ENCODE measurements at regions not wholly inside any gene's neighbourhood (a gene's known extent, or its start where the extent isn't known, plus 50 kb on each side); places are given as distances from the start of the nearest gene placed in this dataset.
"Not testable (repeated sequence)": the region's sequence is repeated elsewhere in the genome, so short reads cannot be mapped to it uniquely, and the experiment has no call there.

GRCh38 chr6:66068033-66068432 is 361.0 kb upstream of the EYS start:
- no peak for DNase-seq

DNA sequence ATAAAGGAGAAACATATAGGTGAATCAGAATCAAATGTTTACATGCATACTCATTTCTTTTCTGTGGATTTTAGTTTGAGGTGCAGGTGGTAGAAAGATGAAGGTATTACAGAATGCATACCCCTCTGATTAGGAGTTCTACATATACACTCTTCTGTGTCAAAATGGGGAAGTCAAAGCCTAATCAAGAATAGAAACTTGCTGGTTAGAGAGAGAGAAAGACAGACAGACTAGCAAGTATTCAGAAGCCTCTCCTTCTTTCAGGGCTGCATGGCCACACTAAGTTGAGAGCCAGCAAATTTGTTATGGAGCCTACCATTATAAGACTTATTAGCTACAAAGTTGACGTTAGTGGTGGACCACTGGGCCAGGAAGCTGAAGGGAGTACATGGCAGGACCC is 358.3 kb upstream of the EYS start:
- no peak for DNase-seq

DNA sequence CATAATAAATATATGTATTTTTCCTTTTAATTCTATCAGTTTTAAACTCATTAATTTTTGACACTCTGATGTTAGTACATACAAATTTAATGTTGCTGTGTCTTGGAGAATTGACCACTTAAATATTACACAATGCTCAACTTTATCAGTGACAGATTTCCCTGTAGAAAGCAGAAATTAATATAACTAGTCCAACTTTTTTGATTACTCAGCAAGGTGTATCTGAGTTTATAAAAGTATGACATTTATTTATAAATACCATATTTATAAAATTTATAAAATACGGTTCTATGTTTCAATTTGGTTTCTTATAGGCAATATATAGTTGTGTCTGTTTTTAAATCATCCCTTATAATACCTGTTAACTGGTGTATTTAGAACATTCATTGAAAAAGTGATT is 350.0 kb upstream of the EYS start:
- no peak for DNase-seq

GRCh38 chr6:66054967-66055366 is 347.9 kb upstream of the EYS start:
- DNase-seq: no peak

DNA sequence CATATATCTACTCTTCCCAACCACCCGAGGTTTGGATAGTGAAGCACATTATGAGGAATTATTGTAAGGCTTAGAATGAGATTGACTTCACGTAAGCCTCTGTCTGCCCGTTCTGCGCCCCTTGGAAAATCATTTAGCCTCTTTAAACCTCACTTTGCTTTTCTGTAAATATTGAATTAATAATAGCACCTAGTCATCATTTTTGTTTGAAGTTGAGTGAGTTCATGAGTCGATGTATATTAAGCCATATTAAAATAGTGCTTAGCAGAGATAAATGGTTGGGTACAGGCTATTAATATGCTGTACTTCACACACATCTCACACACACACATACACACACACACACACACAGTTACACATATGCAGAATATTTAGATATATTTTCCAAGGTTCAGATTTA is 344.8 kb upstream of the EYS start:
- no peak for DNase-seq

GRCh38 chr6:66048684-66049474 is 341.9 kb upstream of the EYS start:
- DNase-seq: no peak

DNA sequence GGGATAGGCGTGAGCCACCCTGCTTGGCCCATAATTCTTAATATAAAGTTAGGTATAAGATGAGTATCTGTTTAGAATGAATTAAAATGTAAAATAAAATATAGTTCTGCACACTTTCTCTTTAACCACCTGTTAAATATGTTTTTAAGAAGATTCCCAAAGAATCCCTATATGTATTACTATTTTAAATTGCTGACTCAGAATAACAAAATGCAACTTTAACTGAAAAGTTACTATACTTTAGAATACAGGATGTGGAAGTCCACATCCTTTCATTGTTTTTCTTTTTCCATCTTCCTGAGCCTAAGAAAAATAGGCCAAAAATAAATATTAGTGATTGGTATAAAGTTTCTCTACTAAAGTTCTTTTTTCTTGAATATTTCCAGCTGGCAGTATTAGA is 325.6 kb upstream of the EYS start:
- DNase-seq: no peak

DNA sequence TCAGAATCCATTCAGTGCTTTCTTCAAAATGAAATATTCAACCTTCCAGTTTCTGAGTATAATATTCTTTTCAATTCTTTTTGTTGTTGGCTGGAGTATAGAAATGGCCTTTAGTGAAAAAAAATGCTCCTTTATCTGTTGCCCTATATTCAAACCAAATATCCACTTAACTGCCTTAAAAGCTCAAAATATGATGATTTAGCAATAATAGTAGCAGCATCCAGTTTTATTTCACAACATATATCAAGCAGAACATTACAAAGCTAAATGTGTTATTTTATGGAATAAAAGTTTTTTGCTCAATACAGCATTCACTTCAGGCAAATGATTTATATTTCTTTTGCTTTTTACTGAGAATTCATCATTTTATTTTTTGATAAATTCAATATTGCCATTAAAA is 322.4 kb upstream of the EYS start:
- DNase-seq: no peak

DNA sequence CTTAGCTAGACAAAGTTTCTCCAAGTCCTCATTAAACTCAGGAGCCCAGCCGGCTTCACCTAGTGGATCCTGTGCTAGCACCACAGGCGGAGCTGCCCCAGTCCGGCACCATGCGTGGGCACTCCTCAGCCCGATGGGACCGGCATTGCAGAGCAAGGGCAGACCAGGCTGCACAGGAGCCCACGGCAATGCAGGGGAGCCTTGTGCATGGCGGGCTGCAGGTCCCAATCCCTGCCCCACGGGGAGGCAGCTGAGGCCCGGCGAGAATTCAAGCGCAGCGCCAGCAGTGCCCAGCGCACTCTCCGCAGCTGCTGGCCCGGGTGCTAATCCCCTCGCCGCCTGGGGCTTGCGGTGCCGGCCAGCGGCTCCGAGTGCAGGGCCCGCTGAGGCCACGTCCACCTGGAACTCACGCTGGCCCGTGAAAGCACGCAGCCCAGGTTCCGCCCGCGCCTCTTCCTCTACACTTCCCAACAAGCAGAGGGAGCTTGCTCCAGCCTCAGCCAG is 292.3 kb upstream of the EYS start:
- DNase-seq: no peak

DNA sequence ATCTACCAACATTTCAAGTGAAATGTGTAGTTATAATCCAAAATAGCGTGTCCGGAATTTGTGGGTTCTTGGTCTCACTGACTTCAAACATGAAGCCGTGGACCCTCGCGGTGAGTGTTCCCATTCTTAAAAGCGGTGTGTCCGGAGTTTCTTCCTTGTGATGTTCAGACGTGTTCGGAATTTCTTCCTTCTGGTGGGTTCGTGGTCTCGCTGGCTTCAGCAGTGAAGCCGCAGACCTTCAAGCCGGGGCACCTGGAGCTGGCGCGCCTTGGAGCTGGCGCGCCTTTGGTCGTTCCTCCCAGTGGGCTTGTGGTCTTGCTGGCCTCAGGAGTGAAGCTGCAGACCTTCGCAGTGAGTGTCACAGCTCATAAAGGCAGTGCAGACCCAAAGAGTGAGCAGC is 291.5 kb upstream of the EYS start:
- no peak for DNase-seq

GRCh38 chr6:65997539-65997938 is 290.5 kb upstream of the EYS start:
- no peak for DNase-seq

- DNase-seq: no peak
Observed at GRCh38 chr6:65996096-65996495, 289.1 kb upstream of the EYS start.

DNA sequence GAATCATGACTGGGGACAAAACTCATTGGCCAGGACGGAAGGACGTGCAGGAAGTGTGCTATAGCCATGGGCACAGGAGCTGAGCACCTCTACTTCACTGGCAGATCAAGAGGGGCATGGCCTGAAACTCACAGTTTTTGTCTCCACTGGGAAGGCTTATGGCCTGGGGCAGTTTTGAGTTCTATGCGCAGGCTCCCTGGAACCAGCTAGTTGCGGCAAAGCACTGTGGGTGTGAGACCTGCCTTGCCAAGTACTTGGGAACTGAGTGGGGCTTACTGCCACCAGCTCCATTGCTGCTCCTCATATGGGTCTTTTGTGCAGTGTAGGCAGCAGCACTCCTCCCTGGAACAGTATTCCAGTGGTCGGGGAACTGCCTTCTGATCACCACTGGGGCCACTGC is 282.6 kb upstream of the EYS start:
- no peak for DNase-seq

DNA sequence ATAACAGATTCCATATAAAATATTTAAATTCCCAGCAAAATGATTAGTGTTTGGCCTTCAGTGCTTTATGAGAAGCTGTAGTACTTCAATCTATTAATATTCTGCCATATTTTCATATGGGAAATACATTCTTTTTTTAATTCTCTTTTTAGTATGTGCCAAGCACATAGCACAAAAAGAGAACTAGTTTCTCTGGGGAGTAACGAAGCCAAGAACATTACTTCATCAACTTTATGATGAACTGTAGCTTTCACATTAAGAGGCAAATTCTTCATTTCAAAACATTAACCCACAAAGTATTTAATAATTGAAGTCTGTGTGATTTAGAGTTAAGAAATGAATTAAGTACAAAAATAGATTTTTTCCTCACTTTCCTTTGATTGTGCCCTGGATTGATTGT is 281.0 kb upstream of the EYS start:
- DNase-seq: no peak

DNA sequence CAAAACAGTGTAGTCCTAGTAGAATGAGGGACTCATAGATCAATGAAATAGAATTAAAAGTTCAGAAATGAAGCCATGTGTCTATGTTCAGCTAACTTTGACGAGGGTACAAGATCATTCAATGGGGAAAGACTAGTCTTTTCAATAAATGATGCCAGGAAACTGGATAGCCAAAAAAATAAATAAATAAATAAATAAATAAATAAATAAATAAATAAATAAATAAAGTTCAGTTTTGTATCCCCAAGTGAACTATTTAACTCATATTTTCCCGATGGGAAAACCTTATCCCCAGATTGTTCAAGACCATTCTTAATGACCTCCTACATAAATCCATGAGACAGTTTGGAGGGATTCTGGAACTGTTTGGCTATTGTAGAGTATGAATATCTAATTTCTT is 277.1 kb upstream of the EYS start:
- DNase-seq: no peak

DNA sequence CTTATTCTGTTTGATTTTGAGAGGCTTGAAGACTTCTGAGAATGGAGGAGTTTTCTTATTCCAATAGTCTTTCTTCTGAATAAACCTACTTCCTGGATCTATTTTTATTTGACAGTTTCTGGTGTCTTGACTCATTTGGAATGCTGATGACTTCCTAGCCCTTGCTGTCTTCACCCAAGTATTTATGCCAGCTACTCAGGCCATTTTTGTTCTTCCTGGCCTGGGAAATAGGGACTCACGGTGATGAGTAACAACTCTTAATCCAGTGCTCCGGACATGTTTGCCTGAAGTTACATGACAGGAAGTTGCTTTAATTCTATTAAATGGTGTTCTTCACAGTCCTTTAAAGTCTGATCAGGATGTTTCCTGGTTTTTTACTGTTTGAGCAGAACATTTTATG is 272.1 kb upstream of the EYS start:
- no peak for DNase-seq

- not testable (repeated sequence) for DNase-seq
Observed at GRCh38 chr6:65971252-65971651, 264.2 kb upstream of the EYS start.

DNA sequence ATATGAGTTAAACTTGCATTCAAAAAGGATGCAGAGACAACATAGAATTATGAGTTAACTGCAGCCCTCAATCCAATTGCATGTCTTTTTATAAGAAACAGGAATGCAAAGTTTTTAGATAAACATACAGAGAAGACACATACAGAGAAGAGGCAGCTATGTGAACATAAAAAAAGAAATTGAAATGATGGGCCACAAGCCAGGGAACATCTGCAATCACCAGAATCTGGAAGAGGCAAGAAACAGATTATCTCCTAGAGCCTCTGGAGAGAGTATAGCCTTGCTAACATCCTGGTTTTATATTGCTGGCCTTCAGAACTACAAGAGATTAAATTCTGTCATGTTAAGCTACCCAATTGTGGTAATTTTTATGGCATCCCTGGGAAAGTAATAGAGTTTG is 257.2 kb upstream of the EYS start:
- no peak for DNase-seq

GRCh38 chr6:65955034-65955433 is 248.0 kb upstream of the EYS start:
- no peak for DNase-seq

GRCh38 chr6:65948062-65948461 is 241.0 kb upstream of the EYS start:
- no peak for DNase-seq

DNA sequence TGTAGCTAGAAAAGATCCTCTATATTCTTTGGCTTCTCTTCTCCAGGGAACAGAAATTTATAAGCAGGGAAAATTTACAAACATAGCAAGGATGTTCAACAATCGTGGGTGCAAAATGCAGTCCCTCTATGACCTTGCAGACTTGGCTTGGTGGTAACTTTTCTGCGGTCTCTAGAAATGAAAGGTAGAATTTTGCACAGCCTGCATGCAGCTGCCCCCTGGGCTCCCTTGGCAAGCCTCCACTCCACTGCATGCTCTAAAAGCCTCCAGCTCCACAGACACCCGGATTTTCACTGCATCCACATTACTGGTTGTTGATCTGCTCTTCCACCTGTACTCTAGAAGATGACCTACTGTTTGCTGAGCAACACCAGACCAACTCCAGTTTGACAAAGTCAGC is 236.5 kb upstream of the EYS start:
- DNase-seq: no peak

- no peak for DNase-seq
Observed at GRCh38 chr6:65943051-65943450, 236.0 kb upstream of the EYS start.

GRCh38 chr6:65938000-65938399 is 231.0 kb upstream of the EYS start:
- DNase-seq: no peak

DNA sequence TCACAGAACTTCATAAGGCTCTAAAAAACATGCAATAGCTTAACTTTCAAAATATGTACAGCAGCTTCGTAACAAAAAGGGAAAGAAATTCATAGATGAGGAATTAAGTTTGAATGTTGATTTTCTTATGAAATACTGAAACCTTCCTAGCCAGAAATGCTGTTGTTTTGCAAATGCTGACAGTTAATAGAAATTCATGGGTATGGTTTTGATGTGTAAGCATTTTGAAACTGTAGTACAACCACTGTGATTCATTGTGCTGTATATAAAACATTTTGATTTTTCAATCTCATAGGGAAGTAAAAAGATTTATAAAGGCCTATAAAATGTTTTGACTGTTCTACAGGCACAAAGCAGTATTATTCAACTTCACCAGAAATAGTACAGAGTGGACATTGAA is 228.4 kb upstream of the EYS start:
- no peak for DNase-seq

DNA sequence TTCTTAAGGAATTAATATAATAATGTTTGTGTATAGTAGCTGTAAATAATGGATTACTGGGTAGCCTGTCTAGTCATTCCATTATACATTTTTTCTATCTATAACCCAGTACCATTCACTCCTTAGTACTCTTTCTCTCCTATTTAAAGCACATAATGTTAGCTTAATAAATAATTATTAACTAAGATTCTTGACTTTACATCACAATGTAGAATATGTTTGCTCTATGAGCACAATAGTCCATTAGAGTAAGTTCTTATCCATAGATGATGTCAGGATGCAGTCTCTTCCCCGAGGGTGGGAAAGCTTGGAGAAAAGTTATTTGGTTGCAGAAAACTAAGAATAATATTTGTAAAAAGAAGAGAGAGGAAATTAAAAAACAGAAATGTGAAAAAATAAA is 226.4 kb upstream of the EYS start:
- no peak for DNase-seq

All from C1 segment of cervical spinal cord (tissue), 14 donors.